Muscle of back (tissue), 3 donors: ENCODE measurements at regions not wholly inside any gene's neighbourhood (a gene's known extent, or its start where the extent isn't known, plus 50 kb on each side); places are given as distances from the start of the nearest gene placed in this dataset.
A peak's percentile ranks its signal among the peaks of the same experiment; 100 is the strongest.

Experiments used
- DNase-seq, 3 donors: peaks; one replicate each; pipeline versions ENCODE4 v3.0.0 to v3.0.0-alpha.2; 2013

GRCh38 chr6:169047345-169047744 lies 206.3 kb downstream of the THBS2 start:
- DNase-seq: no peak

- DNase-seq: peak in 1 of 3 donors; percentile 42
Observed at GRCh38 chr6:169046483-169047192, 207.0 kb downstream of the THBS2 start.

- no peak for DNase-seq
Observed at GRCh38 chr6:169046021-169046420, 207.6 kb downstream of the THBS2 start.

- no peak for DNase-seq
Observed at GRCh38 chr6:169045486-169045885, 208.2 kb downstream of the THBS2 start.

GRCh38 chr6:169044381-169045230 lies 209.0 kb downstream of the THBS2 start:
- DNase-seq: peak in 2 of 3 donors; percentile 22 to 70

- DNase-seq: no peak
Observed at GRCh38 chr6:169042061-169042460, 211.6 kb downstream of the THBS2 start.

- no peak for DNase-seq
Observed at GRCh38 chr6:169041078-169041477, 212.6 kb downstream of the THBS2 start.

GRCh38 chr6:169038691-169039090 lies 215.0 kb downstream of the THBS2 start:
- DNase-seq: no peak

GRCh38 chr6:169035385-169036240 lies 218.0 kb downstream of the THBS2 start:
- DNase-seq: peak; percentile 47 to 59 (median 53)

- peak in 2 of 3 donors; percentile 26 to 34 for DNase-seq
Observed at GRCh38 chr6:169034516-169035167, 219.0 kb downstream of the THBS2 start.

- no peak for DNase-seq
Observed at GRCh38 chr6:169029861-169030260, 223.8 kb downstream of the THBS2 start.

- DNase-seq: no peak
Observed at GRCh38 chr6:169028343-169028742, 225.3 kb downstream of the THBS2 start.

GRCh38 chr6:169026175-169026574 lies 227.5 kb downstream of the THBS2 start:
- no peak for DNase-seq

- DNase-seq: no peak
Observed at GRCh38 chr6:169024047-169024660, 229.5 kb downstream of the THBS2 start.

GRCh38 chr6:169023161-169023874 lies 230.3 kb downstream of the THBS2 start:
- no peak for DNase-seq

- no peak for DNase-seq
Observed at GRCh38 chr6:169022079-169022478, 231.6 kb downstream of the THBS2 start.

GRCh38 chr6:169020821-169021220 lies 232.8 kb downstream of the THBS2 start:
- DNase-seq: no peak

- DNase-seq: no peak
Observed at GRCh38 chr6:169019727-169020491, 233.7 kb downstream of the THBS2 start.

GRCh38 chr6:169019111-169019510 lies 234.5 kb downstream of the THBS2 start:
- no peak for DNase-seq

GRCh38 chr6:169016758-169017157 lies 236.9 kb downstream of the THBS2 start:
- no peak for DNase-seq
